ENCODE measurements at regions not wholly inside any gene's neighbourhood (a gene's known extent, or its start where the extent isn't known, plus 50 kb on each side); places are given as distances from the start of the nearest gene placed in this dataset.

DNA sequence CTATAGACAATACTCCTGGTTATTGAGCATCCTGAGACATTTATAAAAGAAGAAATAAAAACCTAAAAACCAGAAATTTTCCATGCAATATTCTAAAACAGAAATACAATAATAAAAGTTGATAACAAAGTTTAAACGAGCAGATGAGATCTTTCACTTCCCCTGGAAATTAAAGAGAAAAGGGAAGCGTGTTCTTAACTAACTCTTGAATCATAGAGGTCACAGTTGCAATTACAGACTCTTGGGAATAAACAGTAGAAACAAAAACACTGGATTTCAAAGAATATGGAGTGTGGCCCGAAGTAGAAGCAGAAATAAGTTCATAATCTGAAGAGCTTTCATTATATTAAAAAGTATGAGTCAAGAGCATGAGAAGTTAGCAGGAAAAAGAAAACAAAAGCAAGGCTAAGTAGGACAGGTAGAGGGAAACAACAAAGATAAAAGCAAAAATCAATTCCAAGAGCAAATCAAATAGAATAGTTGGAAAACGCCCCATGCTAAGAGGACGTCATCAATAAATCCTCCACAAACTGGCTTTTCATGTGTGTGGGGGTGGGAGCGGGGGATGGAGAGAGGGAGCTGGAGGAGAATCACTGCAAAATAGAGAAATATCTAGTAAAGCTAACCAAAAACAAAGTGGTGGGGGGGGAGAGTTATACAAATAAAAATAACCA is 55.2 kb upstream of the C10orf71 start:
- DNase-seq (ENCODE audit: missing footprints) (no peak), ATAC-seq (no peak)
- intact Hi-C loops (cut with DNase I) = loop anchor here (2.0 kb wide), 1 partner anchor 55 kb away; the partner anchor contains the start of gene C10orf71

DNA sequence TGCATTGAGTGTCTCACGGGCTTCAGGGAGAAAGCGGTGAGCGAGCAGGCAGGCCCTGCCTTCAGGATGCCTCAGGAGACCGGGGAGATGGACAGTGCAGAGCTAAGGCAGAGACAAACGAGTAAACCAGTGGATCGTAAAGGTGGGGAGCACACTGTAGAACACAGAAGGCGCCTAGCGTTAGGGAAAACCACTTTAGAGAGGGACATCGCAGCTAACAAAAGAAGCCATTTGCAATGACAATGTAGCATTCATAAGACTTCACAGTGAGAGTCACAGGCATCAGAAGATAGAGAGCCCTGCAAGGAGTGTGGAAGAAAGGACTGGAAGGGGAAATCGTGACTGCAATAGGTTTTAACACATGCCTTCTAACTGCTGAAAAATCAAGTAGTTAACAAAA is 54.9 kb upstream of the TMEM273 start:
- intact Hi-C loops (cut with DNase I) = loop anchor here (2.0 kb wide), 1 partner anchor 56 kb away; the partner anchor contains the start of gene C10orf71
- no peak for ATAC-seq
- no peak for DNase-seq (ENCODE audit: missing footprints)

DNA sequence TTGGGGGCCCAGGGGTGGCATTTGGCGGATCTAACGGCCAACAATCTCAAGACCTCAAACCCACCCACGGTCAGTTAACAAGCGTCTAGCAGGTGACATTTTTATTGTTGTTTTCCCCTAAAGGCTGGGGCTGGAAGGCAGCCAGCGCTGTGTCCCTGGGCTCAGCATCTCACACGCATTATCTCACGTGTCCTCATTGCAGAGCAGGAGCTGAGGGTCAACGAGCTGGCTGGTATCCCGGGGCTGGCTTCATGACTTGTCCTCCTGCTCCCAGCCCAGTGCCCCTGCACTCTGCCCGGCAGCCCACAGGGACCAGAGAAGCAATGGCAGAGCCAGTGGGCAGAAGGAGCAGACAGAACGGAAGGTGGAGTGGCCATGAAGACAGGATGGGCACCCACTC is 54.4 kb upstream of the TMEM273 start:
- DNase-seq (ENCODE audit: missing footprints) (peak; percentile 75), ATAC-seq (peak; percentile 78)
- intact Hi-C loops (cut with DNase I) = loop anchor here (2.0 kb wide), 1 partner anchor 56 kb away; the partner anchor contains the start of gene C10orf71

DNA sequence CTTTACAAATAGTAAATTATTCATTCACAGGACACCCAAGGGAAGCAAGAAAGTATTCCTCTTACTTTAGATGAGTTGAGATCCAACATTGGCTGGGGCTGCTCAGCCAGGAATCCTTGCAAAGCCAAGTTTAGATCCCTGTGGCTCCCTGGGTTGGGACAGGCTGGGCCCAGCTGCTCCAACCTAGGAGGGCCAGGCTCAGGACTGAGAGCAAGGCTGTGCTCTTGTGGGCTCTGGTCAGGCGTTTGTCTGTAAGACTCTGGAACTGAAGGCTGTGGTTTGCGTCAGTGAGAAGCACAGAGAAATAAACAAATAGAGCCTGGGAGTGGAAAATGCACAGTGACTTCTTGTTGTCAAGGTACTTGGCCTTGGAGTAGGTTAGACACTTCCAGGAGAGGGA is 53.2 kb upstream of the TMEM273 start:
- peak; percentile 82 for ATAC-seq
- no peak for DNase-seq (ENCODE audit: missing footprints)
- intact Hi-C loops (cut with DNase I) = no loop called here

DNA sequence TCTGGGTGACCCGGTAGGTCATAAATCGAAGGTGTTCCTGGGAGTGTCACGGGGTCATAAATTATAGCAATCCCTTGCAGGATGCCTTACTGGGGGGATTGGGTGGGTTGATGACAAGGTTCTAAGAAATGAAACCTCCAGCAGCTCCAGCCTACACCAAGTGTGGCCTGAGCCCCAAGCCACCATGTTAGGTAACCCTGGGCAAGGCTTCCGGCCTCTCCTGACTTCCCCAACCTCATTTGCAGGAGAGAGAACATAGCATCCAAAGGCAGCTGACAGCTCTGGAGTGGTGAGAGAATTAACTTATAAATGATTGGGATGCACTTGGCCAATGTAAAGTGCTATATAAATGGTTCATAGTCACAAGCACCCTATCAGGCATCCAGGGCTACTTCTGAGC is 52.8 kb upstream of the TMEM273 start:
- DNase-seq (ENCODE audit: missing footprints) = peak; percentile 65
- no peak for ATAC-seq
- intact Hi-C loops (cut with DNase I) = no loop called here
